Glutamatergic neuron (in vitro differentiated cells): ENCODE measurements at regions not wholly inside any gene's neighbourhood (a gene's known extent, or its start where the extent isn't known, plus 50 kb on each side); places are given as distances from the start of the nearest gene placed in this dataset.

ENCODE experiments used
- DNase-seq: peaks from one replicate; pipeline ENCODE4 v3.0.0; 2022
- H3K27ac Mint-ChIP-seq: one replicate; pipeline ENCODE4 v1.8.0; 2020; ENCODE audit warnings: mild to moderate bottlenecking, mixed read lengths, inconsistent platforms; ENCODE audit not compliant: unreplicated experiment
- H3K27me3 Mint-ChIP-seq: one replicate; pipeline ENCODE4 v1.8.0; 2020; ENCODE audit warnings: mild to moderate bottlenecking, moderate library complexity, mixed read lengths, inconsistent platforms; ENCODE audit not compliant: unreplicated experiment
- H3K36me3 Mint-ChIP-seq: one replicate; pipeline ENCODE4 v1.8.0; 2020; ENCODE audit warnings: mild to moderate bottlenecking, mixed read lengths, inconsistent platforms; ENCODE audit not compliant: unreplicated experiment
- H3K4me1 Mint-ChIP-seq: one replicate; pipeline ENCODE4 v1.8.0; 2020; ENCODE audit warnings: mild to moderate bottlenecking, low read depth, mixed read lengths, inconsistent platforms; ENCODE audit not compliant: unreplicated experiment
- H3K4me3 Mint-ChIP-seq: one replicate; pipeline ENCODE4 v1.8.0; 2020; ENCODE audit warnings: mild to moderate bottlenecking, mixed read lengths, inconsistent platforms; ENCODE audit not compliant: unreplicated experiment
- H3K9me3 Mint-ChIP-seq: one replicate; pipeline ENCODE4 v1.8.0; 2020; ENCODE audit warnings: mild to moderate bottlenecking, moderate library complexity, mixed read lengths, inconsistent platforms; ENCODE audit not compliant: unreplicated experiment
- TF ChIP-seq, protein P1 (sequence below): fragments of 200-600 bp; sonication (generic); IDR thresholded peaks from one replicate; pipeline ENCODE4 v1.5.0; 2021; ENCODE audit not compliant: partially characterized antibody, unreplicated experiment

DNA sequence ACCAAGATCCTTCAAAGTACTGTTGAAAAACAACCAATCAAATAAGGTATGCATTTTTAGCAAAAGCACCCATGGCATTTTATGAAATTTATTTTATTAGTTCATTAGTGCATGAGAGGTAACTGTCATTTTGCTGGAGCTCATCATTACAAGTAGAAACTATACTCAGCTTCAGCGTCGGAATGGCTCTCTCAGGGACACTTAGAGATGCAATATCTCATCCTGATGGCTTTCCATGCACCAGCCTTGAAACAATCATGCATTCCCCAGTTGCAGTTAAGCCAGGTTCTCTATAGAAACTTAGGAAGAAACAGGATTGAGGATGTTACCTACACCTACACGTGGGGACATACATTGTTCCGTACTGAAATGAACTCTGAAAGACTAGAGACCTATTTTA, 219.5 kb downstream of the GALR1 start:
- Mint-ChIP-seq H3K4me1 (no peaks in the 10 kb centered on the region), H3K27ac (no peak overlapping the region), H3K4me3 (no peak overlapping the region), H3K36me3 (no peaks in the 10 kb centered on the region), H3K27me3 (no peaks in the 10 kb centered on the region), H3K9me3 (no peaks in the 10 kb centered on the region)
- TF ChIP-seq, protein P1, sequence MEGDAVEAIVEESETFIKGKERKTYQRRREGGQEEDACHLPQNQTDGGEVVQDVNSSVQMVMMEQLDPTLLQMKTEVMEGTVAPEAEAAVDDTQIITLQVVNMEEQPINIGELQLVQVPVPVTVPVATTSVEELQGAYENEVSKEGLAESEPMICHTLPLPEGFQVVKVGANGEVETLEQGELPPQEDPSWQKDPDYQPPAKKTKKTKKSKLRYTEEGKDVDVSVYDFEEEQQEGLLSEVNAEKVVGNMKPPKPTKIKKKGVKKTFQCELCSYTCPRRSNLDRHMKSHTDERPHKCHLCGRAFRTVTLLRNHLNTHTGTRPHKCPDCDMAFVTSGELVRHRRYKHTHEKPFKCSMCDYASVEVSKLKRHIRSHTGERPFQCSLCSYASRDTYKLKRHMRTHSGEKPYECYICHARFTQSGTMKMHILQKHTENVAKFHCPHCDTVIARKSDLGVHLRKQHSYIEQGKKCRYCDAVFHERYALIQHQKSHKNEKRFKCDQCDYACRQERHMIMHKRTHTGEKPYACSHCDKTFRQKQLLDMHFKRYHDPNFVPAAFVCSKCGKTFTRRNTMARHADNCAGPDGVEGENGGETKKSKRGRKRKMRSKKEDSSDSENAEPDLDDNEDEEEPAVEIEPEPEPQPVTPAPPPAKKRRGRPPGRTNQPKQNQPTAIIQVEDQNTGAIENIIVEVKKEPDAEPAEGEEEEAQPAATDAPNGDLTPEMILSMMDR: no peak
- no peak for DNase-seq

DNA sequence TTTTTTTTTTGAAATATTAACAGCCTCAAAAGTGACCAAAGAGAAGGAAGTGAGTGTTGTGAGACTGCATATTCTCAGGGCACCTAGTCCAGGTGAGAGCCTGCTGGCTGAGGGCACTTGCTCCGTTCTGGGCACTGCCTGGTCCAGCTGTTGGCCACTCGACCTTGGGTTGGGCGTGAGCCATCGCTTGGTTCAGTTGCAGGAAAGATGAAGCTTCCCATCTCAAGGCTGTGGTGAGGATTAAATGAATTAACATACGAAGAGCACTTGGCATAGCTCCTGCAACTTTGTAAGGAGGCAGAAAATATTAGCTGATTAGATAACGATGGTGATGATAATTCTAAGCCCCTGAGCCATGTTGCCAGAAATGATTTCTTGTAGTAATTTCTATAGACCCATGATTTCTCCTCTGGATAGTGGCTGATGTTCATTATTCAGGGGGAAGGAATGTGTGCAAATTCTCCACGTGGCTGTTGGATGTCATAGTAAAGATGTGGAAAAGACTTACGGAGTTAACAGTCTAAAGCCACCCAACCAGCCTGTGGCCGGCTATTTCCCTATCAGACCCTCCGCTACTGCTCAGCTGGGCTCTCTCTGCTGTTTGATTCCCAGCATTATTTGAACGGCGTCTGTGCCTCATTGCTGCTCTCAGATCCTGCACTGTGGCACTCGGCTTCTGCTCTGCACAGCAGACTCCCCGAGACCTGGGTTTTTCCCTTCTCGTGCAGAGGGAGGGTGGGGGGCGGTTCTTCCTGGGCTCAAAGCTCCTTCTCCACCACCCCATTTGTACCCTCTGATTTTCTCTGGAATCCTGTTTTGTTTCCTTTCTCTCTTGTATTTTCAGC, 221.1 kb downstream of the GALR1 start:
- Mint-ChIP-seq H3K27me3 (no peaks in the 10 kb centered on the region), H3K4me3 (no peak overlapping the region), H3K9me3 (no peaks in the 10 kb centered on the region), H3K36me3 (no peaks in the 10 kb centered on the region), H3K27ac (no peak overlapping the region), H3K4me1 (no peaks in the 10 kb centered on the region)
- TF ChIP-seq, protein P1: no peak
- DNase-seq: no peak

DNA sequence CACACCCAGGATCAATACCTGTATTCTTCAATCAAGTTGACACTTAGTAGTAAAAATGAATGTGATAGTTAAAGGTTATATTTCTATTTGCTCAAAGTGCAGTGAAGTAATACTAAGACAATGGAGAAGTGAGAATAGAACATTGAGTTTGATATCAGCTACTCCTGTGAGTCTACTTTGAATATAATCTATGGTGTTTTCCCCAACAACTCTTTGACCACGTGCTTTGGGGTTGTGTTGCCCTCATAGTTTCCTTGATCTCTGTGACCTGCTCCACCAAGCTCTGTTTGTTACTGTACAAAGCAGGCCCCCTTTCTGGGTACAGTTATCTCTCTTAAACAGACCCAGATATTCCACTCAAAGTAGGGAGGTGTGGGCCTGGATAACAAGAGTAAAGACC, 222.9 kb downstream of the GALR1 start:
- Mint-ChIP-seq H3K4me3 (no peak overlapping the region), H3K27ac (no peak overlapping the region)

DNA sequence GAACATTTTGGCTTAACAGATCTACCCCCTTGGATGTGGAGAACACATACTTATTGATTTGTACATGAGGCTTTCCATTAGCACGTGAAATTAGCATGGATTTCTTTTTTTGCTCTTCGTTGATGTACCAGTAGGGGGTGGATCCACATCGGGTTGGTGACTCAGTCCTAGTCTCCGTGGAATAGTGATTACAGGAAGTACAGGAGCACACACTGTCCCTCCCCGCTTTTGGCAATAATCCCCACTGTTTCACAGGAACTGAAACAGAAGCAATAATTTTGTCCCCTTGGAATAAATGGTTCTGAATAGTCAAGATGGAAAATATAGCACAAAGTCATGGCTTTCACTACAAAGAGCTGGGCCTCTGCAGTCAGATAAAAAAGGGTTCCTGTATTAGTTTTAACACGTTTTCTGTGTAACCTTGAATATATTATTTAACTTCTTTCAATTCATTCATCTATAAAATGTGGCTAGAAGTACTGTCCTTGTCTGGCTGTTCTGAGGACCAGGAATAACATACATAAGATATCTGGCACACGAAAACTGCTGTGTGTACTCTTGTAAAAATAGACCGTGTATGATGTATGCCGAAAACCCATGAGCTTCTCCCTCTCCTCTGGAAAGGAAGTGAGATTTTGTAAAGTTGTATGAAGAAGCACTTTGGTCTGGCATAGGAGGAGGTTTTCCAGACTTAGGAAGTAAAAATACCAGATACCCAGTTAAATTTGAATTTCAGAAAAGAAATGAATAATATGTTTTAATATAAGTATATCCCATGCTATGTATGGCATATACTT, 229.2 kb downstream of the GALR1 start:
- H3K27me3 Mint-ChIP-seq: no peaks in the 10 kb centered on the region
- H3K4me3 Mint-ChIP-seq: no peak overlapping the region
- H3K4me1 Mint-ChIP-seq: peaks cover 14% of the 10 kb centered on the region
- H3K27ac Mint-ChIP-seq: no peak overlapping the region
- no peak for DNase-seq
- no peaks in the 10 kb centered on the region for H3K9me3 Mint-ChIP-seq
- peaks cover 5% of the 10 kb centered on the region for H3K36me3 Mint-ChIP-seq
- TF ChIP-seq, protein P1: peak; percentile 66

More for the DNA sequence above, 222.9 kb downstream of the GALR1 start:
- Mint-ChIP-seq H3K4me1 (no peaks in the 10 kb centered on the region), H3K27me3 (no peaks in the 10 kb centered on the region), H3K9me3 (no peaks in the 10 kb centered on the region), H3K36me3 (peaks cover 5% of the 10 kb centered on the region)
- TF ChIP-seq, protein P1: no peak
- DNase-seq: no peak

DNA sequence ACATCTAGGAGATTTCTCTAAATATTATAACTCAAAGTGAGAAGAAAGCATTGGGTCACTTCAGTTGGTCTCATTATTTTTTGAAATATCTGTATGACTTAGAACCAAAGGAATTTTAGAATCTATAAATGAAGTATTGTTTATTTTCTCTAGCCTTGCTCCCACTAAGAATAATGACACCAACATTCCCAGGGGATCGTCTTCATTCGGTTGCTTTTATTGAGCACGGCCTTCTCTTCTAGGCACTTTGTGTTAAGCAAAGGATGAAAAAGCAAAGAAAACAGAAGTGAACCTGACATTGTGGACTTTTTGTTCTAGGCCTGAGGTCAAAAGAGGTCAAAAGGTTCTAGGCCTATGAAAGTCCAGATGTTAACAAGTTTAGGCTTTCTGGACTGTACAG, 231.9 kb downstream of the GALR1 start:
- peaks cover 3% of the 10 kb centered on the region for H3K27me3 Mint-ChIP-seq
- no peak overlapping the region for H3K27ac Mint-ChIP-seq
- H3K9me3 Mint-ChIP-seq: no peaks in the 10 kb centered on the region
- DNase-seq: no peak
- peaks cover 7% of the 10 kb centered on the region for H3K36me3 Mint-ChIP-seq
- H3K4me3 Mint-ChIP-seq: no peak overlapping the region
- TF ChIP-seq, protein P1: no peak
- peaks cover 15% of the 10 kb centered on the region for H3K4me1 Mint-ChIP-seq
